HG03139 (cell line): ENCODE measurements at regions not wholly inside any gene's neighbourhood (a gene's known extent, or its start where the extent isn't known, plus 50 kb on each side); places are given as distances from the start of the nearest gene placed in this dataset.
"Not testable (repeated sequence)": the region's sequence is repeated elsewhere in the genome, so short reads cannot be mapped to it uniquely, and the experiment has no call there.

ENCODE experiments used
- ATAC-seq: cut with Tn5 transposase; IDR thresholded peaks from one replicate; pipeline ENCODE4 v1.9.1; 2021; ENCODE audit not compliant: unreplicated experiment

DNA sequence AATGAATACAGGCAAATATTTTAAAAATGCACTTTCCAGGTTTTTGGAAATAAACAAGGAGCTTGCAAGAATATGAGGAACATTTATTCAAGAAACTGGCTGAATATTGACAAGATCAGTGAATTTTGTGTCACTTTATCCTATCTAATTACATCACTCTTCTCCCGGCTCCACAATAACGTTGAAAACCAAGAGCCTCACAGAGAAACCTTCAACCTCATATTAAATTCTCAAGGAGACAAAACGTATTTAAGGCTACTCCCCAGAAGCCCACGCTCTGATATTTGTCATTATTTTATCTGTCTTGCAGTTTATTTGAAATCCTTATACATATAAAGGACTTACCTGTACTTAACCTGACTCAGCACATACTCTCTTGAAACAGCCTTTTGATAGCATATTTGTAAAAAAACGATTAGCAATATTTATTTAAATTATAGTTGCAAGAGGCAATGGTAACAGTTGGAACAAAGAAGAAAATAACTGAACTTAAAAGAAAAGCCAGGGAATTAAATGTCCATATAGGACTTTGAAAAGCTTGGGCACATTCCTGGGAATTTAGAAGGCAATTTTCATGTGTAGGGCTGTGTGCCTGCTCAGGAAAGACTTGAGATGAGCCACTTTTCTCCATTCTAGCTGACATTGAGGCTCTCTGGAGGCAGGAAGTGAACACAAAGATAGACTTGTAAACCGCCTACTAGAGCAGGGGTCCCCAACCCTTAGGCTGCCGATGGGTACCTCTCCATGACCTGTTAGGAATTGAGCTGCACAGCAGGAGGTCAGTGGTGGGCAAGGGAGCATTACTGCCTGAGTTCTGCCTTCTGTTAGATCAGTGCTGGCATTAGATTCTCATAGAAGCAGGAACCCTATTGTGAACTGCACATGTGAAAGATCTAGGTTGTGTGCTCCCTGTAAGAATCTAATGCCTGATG lies 636.4 kb downstream of the SLC16A7 start:
- ATAC-seq, result no peak

DNA sequence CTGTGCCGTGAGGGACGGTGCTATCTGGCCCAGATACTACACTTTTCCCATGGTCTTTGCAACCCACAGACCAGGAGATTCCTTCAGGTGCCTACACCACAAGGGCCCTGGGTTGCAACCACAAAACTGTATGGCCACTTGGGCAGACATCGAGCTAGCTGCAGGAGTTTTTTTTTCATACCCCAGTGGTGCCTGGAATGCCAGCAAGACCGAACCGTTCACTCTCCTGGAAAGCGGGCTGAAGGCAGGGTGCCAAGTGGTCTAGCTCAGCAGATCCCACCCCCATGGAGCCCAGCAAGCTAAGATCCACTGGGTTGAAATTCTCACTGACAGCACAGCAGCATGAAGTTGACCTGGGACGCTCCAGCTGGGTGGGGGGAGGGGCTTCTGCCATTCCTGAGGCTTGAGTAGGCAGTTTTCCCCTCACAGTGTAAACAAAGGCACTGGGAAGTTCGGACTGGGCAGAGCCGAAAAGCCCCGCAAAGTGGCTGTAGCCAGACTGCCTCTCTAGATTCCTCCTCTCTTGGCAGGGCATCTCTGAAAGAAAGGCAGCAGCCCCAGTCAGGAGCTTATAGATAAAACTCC lies 638.9 kb downstream of the SLC16A7 start:
- ATAC-seq, result not testable (repeated sequence)

DNA sequence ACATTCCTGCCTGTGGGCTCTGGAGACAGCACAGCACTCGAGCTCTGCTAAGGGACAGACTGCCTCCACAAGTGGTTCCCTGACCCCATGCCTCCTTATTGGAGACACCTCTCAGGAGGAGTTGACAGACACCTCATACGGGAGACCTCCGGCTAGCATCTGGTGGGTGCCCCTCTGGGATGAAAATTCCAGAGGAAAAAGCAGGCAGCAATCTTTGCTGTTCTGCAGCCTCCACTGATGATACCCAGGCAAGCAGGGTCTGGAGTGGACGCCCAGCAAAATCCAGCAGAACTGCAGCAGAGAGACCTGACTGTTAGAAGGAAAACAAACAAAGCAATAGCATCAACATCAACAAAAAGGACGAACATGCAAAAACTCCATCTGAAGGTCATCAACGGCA lies 639.4 kb downstream of the SLC16A7 start:
- no peak for ATAC-seq

DNA sequence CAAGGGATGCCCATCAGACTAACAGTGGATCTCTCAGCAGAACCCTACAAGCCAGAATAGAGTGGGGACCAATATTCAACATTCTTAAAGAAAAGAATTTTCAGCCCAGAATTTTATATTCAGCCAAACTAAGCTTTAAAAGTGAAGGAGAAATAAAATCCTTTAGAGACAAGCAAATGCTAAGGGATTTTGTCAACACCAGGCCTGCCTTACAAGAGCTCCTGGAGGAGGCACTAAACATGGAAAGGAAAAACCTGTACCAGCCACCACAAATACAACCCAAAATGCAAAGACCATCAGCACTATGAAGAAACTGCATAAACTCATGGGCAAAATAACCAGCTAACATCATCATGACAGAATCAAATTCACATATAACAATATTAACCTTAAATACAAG lies 640.6 kb downstream of the SLC16A7 start:
- not testable (repeated sequence) for ATAC-seq

DNA sequence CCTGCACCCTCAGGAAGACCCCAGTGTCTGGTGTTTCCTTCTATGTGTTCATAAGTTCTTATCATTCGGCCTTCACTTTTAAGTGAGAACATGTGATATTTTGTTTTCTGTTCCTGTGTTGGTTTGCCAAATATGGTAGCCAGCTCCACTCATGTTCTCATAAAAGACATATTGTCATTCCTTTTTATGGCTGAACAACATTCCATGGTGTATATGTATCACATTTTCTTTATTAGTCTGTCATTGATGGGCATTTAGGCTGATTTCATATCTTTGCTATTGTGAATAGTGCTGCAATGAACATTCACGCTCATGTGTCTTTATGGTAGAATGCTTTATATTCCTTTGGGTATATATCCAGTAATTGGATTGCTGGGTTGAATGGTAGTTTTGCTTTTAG lies 645.1 kb downstream of the SLC16A7 start:
- ATAC-seq, result no peak

DNA sequence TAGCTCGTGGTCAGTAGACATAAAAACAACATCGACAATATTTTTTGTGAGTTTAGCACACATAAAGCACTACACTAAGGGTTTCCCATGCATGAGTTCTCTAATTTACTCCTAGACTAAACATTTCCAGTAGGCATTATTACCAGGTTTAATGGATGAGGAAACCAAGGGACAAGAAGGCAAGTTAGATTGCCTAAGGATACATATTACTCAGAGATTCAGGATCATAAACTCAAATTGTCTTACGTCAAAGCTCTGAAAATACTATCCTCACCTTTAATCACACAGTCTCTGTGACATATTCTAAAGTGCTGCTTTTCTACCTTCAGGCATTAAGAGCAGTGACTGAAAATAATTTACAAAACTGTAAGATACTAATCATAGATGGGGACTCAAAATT lies 655.3 kb downstream of the SLC16A7 start:
- no peak for ATAC-seq

DNA sequence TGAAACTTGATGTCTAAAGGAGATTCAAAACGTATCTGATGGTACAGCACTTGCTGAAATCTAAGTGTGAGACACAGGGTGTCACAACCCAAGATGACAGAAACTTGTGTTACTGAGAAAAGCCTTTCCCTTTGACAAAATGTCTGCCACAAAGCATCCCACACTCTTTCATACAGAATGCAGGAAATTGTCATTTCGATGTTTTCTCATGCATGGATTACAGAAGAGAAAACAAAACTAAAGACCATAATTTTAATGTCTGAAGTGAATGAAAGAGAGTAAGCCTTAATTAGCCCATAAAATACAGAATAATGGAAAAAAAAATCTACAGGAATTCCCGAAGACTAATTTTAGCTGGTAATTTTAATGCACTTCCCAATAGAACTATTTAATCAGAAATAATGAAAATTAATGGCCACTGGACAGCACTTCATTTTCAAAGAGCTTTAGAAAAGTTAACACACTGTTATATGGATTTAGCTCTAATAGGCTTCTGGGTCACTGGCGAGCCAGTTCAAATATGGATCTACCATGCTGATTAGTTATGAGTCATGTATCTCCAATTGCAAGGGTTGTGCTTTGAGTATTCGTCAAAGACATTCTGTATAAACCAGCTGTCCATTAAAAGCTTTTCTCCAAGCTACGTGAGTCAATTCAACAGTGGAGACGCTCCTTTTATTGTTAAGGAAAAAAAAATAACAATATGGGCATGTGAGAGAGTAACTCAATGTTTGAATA lies 656.7 kb downstream of the SLC16A7 start:
- no peak for ATAC-seq

DNA sequence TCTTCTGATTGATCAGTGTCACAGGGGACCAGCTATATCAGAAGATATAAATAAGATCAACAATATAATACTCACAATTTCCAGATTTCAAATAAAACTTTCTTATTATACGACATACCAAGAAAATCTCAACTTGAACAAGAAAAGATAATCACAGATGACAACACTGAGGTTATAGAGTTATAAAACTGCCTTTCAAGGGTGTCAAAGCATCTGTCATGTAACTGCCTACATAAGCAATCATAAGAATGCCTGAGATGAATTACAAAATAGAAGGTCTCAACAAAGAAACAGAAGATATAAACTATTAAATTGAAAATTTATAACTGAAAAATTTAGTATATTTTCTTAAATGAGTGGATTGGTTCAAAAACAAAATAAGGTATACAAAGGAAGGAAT lies 659.2 kb downstream of the SLC16A7 start:
- ATAC-seq, result no peak

DNA sequence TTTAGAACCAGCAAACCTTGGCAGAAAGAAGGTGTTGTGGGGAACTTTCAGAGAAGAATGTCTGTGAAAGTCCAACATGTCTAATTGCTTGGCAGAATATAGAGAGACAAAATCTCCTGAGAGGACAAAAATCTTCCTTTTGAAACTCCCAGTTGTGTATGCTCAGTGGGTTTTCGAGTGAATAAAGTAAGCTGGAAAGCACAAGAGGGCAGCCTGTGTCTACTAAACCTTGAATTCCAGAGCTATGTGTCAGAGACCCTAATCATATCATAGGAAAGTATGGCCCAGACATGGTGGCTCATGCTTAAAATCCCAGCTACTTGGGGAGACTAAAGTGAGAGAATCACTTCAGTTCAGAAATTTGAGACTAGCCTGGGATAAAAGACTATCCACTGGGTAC lies 661.2 kb downstream of the SLC16A7 start:
- no peak for ATAC-seq

DNA sequence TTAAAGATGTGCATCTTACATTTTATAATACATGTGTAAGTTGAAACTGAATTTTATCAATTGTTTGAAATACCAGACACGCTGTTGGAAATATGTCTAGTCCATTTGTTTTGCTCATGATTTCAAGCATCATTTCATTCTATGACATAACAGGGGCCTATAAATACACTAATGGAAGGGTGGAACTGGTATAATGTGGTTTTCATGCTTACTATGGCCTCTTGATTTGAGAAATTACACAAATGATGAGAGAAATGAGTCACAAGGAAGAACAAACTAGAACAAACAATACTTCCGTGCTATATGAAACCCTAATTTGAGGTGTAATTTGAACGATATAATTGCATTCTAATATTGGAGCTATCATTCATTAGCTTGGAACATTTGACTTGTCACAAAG lies 663.4 kb downstream of the SLC16A7 start:
- no peak for ATAC-seq

DNA sequence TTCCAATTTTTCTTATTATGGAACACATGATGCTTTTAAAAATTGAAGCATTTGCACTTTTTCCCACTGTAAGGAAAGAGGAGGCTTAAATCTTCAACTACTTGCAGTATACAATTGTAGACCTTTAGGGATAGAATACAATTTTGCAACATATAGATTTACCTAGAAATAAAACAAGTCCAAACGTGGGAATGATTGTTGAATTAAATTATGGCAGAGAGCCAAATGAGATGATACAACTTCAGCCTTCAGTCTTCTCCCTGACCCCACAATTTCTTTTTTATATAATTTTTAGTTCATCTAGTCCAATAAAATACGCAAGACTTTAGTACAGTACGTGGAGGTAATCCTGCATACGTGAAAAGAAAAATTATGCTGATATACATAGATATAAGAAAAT lies 666.5 kb downstream of the SLC16A7 start:
- ATAC-seq, result no peak

DNA sequence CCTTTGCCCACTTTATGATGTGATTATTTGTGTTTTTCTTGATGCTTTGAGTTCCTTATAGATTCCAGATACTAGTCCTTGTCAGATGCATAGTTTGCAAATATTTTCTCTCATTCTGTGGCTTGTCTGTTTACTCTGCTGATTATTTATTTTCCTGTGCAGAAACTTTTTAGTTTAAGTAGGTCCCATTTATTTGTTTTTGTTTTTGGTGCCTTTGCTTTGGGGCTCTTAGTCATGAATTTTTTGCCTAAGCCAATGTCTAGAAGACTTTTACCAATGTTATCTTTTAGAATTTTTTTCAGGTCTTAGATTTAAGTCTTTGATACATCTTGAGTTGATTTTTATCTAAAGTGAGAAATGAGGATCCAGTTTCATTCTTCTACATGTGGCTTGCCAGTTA lies 667.3 kb downstream of the SLC16A7 start:
- ATAC-seq, result no peak

DNA sequence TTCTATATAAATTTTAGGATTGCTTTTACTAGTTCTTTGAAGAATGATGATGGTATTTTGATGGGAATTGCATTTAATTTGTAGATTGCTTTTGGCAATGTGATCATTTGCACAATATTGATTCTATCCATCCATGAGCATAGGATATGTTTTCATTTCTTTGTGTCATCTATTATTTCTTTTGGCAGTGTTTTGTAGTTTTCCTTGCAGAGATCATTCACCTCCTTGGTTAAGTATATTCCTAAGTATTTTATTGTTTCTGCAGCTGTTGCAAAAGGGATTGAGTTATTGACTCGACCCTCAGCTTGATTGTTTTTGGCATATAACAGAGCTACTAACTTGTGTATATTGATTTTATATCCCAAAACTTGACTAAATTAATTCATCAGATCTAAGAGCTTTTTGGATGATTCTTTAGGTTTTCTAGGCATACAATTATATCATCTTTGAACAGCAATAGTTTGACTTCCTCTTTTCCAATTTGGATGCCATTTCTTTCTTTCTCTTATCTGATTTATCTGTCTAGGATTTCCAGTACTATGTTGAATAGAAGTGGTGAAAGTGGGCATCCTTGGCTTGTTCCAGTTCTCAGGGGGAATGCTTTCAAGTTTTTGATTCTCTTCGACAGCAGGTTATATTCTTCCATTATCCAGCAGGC lies 668.1 kb downstream of the SLC16A7 start:
- no peak for ATAC-seq

DNA sequence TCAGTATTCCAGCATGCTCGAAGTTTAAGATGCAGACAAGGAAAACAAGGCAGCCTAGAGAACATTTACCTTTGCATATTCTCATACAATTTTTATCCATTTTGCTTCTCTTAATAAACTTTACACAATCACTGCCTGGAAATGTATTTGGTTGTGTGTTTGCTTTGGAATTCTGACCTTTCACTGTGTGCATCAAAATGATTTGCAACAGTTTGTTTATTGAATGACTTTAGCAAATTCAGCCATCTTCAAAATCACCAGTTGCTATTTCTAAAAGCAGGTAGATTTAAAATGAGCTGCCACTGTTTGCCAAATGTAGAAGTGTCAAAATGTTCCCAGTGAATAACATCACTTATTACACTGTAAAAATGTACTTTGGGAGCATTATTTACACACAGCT lies 669.9 kb downstream of the SLC16A7 start:
- ATAC-seq, result no peak

DNA sequence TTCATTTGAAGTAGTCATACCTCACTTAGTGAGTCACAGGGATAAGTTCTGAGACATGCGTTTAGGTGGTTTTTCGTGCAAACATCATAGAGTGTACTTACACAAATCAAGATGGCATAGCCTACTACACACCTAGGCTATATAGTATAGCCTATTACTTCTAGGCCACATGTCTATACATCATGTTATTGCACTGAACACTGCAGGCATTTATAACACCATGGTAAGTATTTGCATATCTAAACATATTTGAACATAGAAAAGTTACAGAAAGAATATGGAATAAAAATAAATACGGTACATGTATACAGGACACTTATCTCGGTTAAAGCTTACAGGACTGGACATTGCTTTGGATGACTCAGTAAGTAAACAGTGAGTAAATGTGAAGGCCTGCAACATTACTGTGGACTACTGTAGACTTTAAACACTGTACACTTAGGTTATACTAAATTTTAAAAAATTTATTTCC lies 670.6 kb downstream of the SLC16A7 start:
- ATAC-seq, result no peak

DNA sequence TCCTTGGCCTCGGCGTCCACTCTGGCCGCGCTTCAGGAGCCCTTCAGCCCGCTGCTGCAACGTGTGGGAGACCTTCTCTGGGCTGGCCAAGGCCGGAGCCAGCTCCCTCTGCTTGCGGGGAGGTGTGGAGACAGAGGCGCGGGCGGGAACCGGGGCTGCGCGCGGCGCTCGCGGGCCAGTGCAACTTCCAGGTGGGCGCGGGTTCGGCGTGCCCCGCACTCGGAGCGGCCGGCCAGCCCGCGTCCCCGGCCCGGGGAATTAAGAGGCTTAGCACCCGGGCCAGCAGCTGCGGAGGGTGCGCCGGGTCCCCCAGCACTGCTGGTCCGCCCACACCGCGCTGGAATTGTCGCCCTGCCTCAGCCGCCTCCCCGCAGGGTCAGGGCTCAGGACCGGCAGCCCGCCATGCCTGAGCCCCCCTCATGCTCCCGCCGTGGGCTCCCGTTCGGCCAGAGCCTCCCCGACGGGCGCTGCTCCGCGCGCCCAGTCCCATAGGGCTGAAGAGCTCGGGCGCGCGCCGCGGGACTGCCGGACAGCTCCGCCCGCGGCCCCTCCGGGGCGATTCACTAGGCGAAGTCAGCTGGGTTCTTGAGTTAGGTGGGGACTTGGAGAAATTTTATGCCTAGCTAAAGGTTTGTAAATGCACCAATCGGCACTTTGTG lies 673.9 kb downstream of the SLC16A7 start:
- ATAC-seq, result no peak

DNA sequence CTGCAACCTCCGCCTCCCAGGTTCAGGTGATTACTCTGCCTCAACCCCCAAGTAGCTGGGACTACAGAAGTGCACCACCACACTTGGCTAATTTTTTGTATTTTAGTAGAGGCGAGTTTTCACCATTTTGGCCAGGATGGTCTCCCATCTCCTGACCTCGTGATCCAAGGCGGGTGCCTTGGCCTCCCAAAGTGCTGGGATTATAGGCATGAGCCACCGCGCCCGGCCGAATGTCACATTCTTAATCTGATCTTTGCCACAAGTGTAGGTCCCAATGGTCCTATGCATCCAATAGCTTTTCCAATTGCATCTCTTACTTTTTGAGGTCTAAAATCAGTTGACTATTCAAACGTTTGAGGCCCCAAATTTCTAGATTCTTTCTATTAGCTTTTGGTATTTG lies 676.0 kb downstream of the SLC16A7 start:
- no peak for ATAC-seq

DNA sequence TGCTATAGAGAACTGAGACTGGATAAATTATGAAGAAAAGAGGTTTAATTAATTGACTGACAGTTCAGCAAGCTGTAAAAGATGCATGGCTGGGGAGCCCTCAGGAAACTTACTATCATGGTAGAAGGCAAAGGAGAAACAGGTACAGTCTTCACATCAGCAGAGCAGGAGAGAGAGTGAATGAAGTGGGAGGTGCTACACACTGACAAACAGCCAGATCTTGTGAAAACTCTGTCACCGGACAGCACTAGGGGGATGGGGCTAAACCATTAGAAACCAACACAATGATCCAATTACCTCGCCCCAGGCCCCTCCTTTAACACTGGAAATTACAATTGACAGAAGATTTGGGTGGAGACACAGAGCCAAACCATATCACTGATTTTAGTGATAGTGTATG lies 682.4 kb downstream of the SLC16A7 start:
- ATAC-seq, result no peak

DNA sequence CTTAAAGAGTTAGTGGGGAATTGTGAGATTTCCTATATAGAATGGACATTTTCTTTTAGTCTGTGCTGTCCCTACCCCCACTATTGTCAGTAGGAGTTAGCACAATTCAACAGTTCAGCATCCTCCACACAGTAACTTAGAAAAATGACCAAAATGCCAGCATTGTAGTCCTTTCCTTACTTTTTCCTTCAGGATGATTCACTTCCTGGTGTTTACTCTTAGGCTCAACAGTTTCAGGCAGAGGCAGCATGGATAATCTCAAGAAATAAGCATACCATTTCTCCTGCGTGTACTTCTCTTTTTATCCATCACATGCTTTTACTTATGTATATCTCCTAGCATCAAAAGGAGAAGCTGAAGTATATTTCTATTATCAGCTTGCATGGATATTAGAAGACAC lies 683.4 kb downstream of the SLC16A7 start:
- ATAC-seq, result no peak

DNA sequence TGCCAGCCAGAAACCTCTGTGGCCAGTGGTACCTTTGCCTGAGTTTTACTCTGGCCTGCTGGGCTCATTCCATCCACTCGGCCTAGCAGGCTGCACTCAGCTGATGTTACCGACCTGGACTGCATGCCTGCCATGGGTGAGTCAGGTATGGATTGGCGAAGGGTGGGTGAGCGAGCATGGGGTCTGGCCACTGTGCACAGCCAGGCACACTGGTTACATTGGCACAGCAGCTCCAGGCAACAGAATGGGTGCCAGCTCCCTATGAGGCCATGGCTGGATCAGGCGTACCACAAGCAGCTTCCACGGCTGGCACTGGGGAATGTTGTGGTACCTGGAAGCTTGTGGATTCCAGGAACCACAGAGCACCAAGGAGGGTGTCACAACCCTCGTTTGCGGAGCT lies 685.7 kb downstream of the SLC16A7 start:
- ATAC-seq, result no peak

DNA sequence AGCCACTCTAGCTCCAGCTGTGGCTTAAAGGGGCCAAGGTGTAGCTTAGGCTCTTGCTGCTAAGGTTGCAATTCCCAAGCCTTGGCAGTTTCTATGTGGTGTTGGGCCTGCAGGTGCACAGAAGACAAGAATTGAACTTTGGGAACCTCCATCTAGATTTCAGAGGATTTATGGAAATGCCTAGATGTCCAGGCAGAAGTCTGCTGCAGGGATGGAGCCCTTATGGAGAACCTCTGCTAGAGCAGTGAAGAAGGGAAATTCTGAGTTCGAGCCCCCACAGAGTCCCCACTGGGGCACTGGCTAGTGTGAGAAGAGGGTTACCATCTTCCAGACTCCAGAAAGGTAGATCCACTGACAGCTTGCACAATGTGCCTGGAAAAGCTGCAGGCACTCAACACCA lies 694.7 kb downstream of the SLC16A7 start:
- ATAC-seq, result no peak
